B cell (primary cell): ENCODE measurements at regions not wholly inside any gene's neighbourhood (a gene's known extent, or its start where the extent isn't known, plus 50 kb on each side); places are given as distances from the start of the nearest gene placed in this dataset.

ENCODE experiments used
- CTCF ChIP-seq: fragments of 200-600 bp; IDR thresholded peaks from one replicate; pipeline ENCODE4 v1.8.0; 2022; ENCODE audit warnings: antibody characterized with exemption, mild to moderate bottlenecking
- EZH2 ChIP-seq: IDR thresholded peaks from 2 replicates; pipeline ENCODE4 v1.6.1; 2012; ENCODE audit warnings: borderline replicate concordance, low read depth, mild to moderate bottlenecking, moderate library complexity, low read length; ENCODE audit not compliant: insufficient read depth, poor library complexity, severe bottlenecking

- TF ChIP-seq EZH2 (no peak), CTCF (no peak)
Observed at GRCh38 chr12:107418981-107419380, 266.6 kb upstream of the PWP1 start.
